ENCODE measurements at regions not wholly inside any gene's neighbourhood (a gene's known extent, or its start where the extent isn't known, plus 50 kb on each side); places are given as distances from the start of the nearest gene placed in this dataset.

DNA sequence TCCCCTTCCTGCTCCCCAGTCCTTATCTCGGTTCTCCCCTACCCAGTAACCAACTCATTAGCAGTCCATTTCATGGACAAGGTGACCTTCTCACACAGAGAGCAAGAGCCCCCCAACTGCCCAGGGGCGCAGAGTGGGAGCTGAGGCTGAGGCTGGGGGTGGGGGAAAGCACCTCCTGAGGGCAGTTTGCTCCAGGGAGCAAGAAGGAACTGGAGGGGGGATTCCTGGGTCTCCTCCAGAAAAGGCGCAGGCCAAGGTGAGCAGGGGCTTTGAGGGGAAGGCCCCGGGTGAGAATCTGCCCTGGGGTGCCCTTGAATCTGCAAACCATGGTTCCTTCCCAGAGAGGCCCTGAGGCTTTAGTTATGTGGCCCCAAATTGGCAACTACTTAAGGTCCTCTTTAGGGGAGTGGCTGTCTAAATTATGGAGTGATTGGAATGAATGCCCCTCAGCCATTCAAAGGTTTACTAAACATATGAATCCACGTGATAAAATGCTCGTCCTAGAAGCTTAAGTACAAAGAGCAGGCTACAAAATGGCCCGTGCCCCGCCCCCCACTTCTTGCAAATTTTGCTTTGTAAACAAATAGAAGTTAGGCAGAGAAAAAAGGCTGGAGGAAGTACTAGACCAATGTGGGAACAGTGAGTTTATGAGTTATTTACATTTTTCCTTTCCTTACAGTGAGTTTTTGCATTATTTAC, 123.5 kb upstream of the HS6ST1 start:
- 62 to 71% methylated on average over 8 of the region's 8 CpGs for WGBS, 2 donors
- TF ChIP-seq, protein P1, sequence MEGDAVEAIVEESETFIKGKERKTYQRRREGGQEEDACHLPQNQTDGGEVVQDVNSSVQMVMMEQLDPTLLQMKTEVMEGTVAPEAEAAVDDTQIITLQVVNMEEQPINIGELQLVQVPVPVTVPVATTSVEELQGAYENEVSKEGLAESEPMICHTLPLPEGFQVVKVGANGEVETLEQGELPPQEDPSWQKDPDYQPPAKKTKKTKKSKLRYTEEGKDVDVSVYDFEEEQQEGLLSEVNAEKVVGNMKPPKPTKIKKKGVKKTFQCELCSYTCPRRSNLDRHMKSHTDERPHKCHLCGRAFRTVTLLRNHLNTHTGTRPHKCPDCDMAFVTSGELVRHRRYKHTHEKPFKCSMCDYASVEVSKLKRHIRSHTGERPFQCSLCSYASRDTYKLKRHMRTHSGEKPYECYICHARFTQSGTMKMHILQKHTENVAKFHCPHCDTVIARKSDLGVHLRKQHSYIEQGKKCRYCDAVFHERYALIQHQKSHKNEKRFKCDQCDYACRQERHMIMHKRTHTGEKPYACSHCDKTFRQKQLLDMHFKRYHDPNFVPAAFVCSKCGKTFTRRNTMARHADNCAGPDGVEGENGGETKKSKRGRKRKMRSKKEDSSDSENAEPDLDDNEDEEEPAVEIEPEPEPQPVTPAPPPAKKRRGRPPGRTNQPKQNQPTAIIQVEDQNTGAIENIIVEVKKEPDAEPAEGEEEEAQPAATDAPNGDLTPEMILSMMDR (IDR thresholded peaks at IDR 0.05), result no peak
- H3K4me3 ChIP-seq (ENCODE audit: low read depth, poor library complexity, severe bottlenecking), result no peak overlapping the region
- peak; percentile 29 to 86 for DNase-seq (ENCODE audit: low spot score in 2 of 2)
- intact Hi-C loops (cut with DNase I; ENCODE audit: low total_unique reads), result no loop called here

- TF ChIP-seq, protein P1 (IDR thresholded peaks at IDR 0.05), result no peak
- TF ChIP-seq POLR2A (IDR thresholded peaks at IDR 0.05), result no peak
- no peak overlapping the region for H3K4me3 ChIP-seq (ENCODE audit: low read depth, poor library complexity, severe bottlenecking)
- peak; percentile 20 to 86 for DNase-seq (ENCODE audit: low spot score in 2 of 2)
- intact Hi-C loops (cut with DNase I; ENCODE audit: low total_unique reads), result no loop called here
- WGBS, 2 donors, result 67 to 87% methylated on average over 10 of the region's 10 CpGs
Observed at GRCh38 chr2:128442891-128443302, 124.2 kb upstream of the HS6ST1 start.

GRCh38 chr2:128444121-128444771, 125.6 kb upstream of the HS6ST1 start:
- TF ChIP-seq POLR2A (IDR thresholded peaks at IDR 0.05), result no peak
- TF ChIP-seq, protein P1 (IDR thresholded peaks at IDR 0.05), result no peak
- peak; percentile 10 to 61 for DNase-seq (ENCODE audit: low spot score in 2 of 2)
- no peak overlapping the region for H3K4me3 ChIP-seq (ENCODE audit: low read depth, poor library complexity, severe bottlenecking)
- 80 to 89% methylated on average over 5 to 7 of the region's 7 CpGs for WGBS, 2 donors
- intact Hi-C loops (cut with DNase I; ENCODE audit: low total_unique reads), result no loop called here

DNA sequence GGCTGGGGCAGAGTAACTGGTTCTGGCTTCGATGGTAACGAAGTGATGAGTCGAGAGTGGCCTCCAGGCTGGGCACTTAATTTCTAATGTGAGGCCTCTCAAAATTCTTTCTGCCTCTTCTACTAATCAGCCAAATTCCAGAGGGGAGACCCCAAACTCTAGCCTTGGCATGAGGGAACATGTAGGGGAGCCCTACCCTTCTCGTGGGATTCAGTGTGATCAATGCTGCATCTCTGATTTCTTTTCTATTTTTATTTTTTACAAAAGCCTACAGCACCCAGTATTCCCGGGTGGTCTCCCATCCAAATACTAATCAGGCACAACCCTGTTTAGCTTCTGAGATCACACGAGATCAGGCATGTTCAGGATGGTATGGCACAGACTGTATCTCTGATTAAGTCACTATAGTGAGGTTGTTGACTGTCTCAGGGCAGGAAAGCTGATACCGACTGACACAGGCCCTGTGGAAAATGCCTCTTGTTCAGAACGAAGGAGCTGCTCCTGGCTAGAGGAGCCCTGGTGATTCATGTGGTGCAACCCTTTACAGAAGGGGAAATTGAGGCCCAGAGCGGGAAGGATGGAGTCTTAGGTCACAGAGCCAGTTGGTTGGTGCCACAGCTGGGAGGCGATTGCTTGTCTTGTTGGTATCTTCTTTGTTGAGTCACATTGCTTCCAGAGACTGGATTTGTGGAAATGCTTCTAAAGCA, 126.3 kb upstream of the HS6ST1 start:
- intact Hi-C loops (cut with DNase I; ENCODE audit: low total_unique reads), result no loop called here
- DNase-seq (ENCODE audit: low spot score in 2 of 2), result peak; percentile 10 to 48
- TF ChIP-seq, protein P1 (IDR thresholded peaks at IDR 0.05), result no peak
- no peak for TF ChIP-seq POLR2A (IDR thresholded peaks at IDR 0.05)
- WGBS, 2 donors, result 66 to 69% methylated on average over 10 of the region's 10 CpGs
- no peak overlapping the region for H3K4me3 ChIP-seq (ENCODE audit: low read depth, poor library complexity, severe bottlenecking)

DNA sequence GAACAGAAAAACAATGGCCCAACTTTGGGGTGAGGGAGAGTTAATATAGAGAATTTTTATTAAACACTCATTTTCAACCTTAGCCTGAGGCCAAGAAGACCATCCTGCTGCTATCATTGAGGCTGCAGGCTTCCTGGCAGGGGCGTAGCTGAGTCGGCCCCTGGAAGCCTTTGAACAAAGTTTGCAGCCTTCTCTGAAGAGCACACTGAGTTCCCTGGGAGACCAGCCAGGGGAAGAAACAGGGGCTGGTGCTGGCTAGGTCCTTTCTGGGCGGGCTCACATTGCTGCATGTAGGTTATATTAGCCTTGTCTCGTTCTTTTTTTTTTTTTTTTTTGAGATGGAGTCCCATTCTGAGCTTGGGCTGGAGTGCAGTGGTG, 126.8 kb upstream of the HS6ST1 start:
- no peak overlapping the region for H3K4me3 ChIP-seq (ENCODE audit: low read depth, poor library complexity, severe bottlenecking)
- WGBS, 2 donors, result 77% methylated on average over 4 of the region's 4 CpGs
- TF ChIP-seq, protein P1 (IDR thresholded peaks at IDR 0.05), result no peak
- no peak for TF ChIP-seq POLR2A (IDR thresholded peaks at IDR 0.05)
- DNase-seq (ENCODE audit: low spot score in 2 of 2), result peak; percentile 8 to 66
- intact Hi-C loops (cut with DNase I; ENCODE audit: low total_unique reads), result no loop called here

Data from lower leg skin (tissue), 4 donors.